ENCODE measurements at regions not wholly inside any gene's neighbourhood (a gene's known extent, or its start where the extent isn't known, plus 50 kb on each side); places are given as distances from the start of the nearest gene placed in this dataset.

DNA sequence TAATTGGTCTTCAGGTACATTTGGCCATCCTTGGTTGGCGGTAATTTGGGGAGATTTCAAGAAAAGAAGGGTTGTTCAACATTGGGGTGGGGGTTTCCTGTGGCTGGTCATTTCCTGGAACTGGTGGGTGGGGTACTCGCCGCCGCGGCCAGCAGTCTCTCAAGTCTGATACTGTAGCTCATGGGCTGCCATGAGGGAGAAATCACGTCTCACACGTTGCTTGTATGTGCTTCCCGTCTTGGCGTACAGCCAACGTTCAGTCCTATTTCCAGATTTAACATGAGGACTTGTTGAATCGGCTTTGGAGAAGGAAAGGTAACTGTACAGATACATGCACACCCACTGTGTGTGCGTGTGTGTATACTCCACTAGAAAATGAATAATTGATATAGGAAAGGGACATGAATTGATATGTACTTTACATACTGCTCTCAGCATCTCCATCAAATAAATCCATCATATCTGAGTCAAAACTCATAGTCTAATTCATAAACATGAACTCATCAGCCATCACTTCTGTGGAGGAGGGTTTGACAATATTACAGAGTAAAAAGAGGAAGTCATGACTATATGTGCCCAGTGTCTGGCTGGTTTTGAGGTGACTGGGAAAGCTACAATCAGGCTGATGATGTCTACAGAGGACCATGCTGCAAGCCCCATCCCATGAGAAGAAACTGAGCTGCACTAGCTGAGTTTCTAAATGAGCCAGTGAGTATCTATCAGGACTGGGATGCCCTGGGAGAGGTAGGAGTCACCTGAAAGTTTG is 418.1 kb downstream of the TSHZ3 start:
- DNase-seq (ENCODE audit: low spot score): no peak
- H3K27ac Mint-ChIP-seq: no peak overlapping the region
- intact Hi-C loops (cut with micrococcal nuclease): no loop called here
- no peaks in the 10 kb centered on the region for H3K4me1 Mint-ChIP-seq (ENCODE audit: low read depth)
- no peaks in the 10 kb centered on the region for H3K9me3 Mint-ChIP-seq
- H3K36me3 Mint-ChIP-seq (ENCODE audit: low read depth): no peaks in the 10 kb centered on the region
- H3K4me3 Mint-ChIP-seq: no peak overlapping the region
- no peaks in the 10 kb centered on the region for H3K27me3 Mint-ChIP-seq (ENCODE audit: insufficient read depth)

DNA sequence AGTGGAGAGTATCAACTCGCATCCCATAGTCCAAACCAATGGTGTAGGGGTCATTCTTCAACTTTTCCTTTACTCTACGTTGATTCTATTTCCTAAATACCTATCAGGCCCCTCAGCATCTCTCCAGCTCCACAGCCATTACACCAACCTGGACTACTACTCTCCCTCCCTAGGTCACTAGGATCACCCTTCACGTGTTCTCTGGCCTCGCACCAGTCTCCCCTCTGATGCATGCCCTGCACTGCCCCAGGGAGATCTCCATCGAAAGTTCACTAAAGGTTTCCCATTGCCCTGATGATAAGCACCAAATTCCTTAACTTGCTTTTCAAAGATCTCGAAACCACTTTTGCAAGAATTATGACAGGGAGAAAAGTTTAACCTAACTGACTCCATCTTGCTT is 421.5 kb downstream of the TSHZ3 start:
- no peak overlapping the region for H3K4me3 Mint-ChIP-seq
- no peaks in the 10 kb centered on the region for H3K36me3 Mint-ChIP-seq (ENCODE audit: low read depth)
- no peaks in the 10 kb centered on the region for H3K27me3 Mint-ChIP-seq (ENCODE audit: insufficient read depth)
- no peaks in the 10 kb centered on the region for H3K4me1 Mint-ChIP-seq (ENCODE audit: low read depth)
- DNase-seq (ENCODE audit: low spot score): no peak
- intact Hi-C loops (cut with micrococcal nuclease): no loop called here
- H3K9me3 Mint-ChIP-seq: no peaks in the 10 kb centered on the region
- H3K27ac Mint-ChIP-seq: no peak overlapping the region

DNA sequence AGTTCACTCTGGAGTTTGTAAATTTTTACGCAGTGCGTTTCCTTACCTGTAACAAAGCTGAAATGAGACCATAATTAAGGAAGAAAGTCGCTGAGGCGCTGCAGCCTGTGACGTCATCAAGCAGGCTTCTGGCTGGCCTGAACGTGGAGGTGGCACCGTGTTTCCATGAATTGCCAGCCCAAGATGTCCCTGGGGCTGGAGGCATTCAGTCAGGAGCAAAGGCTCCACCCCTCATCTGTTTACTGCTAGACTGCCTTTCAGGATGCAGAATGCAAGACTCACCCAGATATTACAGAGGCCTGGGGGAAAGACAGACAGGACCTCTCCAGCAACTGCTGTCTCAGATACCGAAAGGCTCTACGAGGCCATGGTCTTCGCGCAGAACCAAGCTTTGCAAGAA is 424.6 kb downstream of the TSHZ3 start:
- Mint-ChIP-seq H3K36me3 (ENCODE audit: low read depth) (no peaks in the 10 kb centered on the region), H3K27ac (no peak overlapping the region)
- intact Hi-C loops (cut with micrococcal nuclease): no loop called here

DNA sequence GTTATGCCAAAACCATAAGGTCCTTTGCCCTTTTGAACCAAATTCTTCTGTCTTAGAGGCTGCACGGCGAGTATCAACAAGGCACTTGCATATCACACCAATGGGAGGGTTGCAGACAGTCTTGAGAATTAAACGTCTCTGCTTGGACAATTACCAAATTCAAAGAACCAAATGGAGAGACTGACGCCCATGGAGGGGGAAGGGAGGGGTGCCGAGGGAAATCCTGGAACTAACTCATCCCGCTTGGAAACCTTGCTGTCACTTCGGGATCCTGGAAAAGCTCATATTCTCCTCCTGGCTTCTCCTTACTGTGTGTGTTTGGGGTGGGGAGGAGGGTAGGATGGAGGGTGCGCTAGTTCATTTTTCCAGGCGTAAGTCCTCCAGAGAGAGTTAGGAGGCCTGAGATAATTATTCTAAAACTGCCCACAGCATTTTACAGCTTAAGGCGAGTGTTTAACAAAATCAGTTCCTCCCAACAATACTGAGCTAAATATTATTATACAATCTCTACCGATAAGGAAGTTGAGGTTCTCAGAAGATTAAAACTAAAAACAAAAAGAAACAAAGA is 425.1 kb downstream of the TSHZ3 start:
- Mint-ChIP-seq H3K27ac (no peak overlapping the region), H3K27me3 (ENCODE audit: insufficient read depth) (no peaks in the 10 kb centered on the region), H3K4me1 (ENCODE audit: low read depth) (no peaks in the 10 kb centered on the region), H3K4me3 (no peak overlapping the region), H3K36me3 (ENCODE audit: low read depth) (no peaks in the 10 kb centered on the region), H3K9me3 (no peaks in the 10 kb centered on the region)
- intact Hi-C loops (cut with micrococcal nuclease): no loop called here
- no peak for DNase-seq (ENCODE audit: low spot score)

More for the DNA sequence above, 424.6 kb downstream of the TSHZ3 start:
- no peaks in the 10 kb centered on the region for H3K9me3 Mint-ChIP-seq
- no peaks in the 10 kb centered on the region for H3K27me3 Mint-ChIP-seq (ENCODE audit: insufficient read depth)
- DNase-seq (ENCODE audit: low spot score): no peak
- no peak overlapping the region for H3K4me3 Mint-ChIP-seq
- no peaks in the 10 kb centered on the region for H3K4me1 Mint-ChIP-seq (ENCODE audit: low read depth)

DNA sequence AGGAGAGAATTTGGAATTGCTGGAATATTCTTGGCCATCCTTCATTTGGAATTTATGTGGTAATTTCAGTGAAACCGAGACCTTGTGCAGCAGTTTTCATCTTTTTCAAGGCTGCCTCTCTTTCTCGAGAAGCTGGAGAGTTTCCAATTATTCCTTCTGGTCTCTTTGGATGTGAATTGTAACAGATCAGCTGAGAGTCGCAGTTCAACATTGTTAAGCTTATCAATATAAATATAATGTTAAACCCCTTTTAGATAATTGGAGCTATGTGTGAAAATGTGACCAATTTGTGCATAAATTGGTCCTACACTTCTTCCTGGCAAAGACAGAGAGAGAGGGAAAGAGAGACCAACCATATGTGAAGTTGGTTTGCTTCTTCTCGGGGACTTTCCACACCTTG is 425.6 kb downstream of the TSHZ3 start:
- Mint-ChIP-seq H3K27ac (no peak overlapping the region), H3K4me1 (ENCODE audit: low read depth) (no peaks in the 10 kb centered on the region), H3K4me3 (no peak overlapping the region), H3K36me3 (ENCODE audit: low read depth) (no peaks in the 10 kb centered on the region), H3K9me3 (no peaks in the 10 kb centered on the region), H3K27me3 (ENCODE audit: insufficient read depth) (no peaks in the 10 kb centered on the region)
- intact Hi-C loops (cut with micrococcal nuclease): no loop called here
- no peak for DNase-seq (ENCODE audit: low spot score)

DNA sequence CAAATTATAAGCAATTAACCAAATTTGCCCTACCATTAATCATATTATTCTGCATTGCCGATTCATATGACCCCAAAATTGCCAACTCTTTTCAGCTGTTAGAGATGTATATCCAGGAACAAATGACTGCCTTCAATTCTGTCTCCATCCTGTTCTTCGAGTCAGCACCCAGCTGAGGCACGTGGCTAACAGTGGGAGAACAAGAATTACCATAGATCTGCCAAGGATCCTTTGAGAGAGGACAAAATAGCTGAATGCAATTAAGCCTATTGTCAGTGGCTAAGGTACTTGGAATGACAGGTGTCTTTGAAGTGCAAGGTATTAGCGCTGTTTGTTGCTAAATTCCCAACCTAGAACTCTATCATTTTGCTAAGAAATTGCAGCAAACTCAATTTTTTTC is 426.1 kb downstream of the TSHZ3 start:
- Mint-ChIP-seq H3K4me1 (ENCODE audit: low read depth) (no peaks in the 10 kb centered on the region), H3K4me3 (no peak overlapping the region)
- intact Hi-C loops (cut with micrococcal nuclease): no loop called here

DNA sequence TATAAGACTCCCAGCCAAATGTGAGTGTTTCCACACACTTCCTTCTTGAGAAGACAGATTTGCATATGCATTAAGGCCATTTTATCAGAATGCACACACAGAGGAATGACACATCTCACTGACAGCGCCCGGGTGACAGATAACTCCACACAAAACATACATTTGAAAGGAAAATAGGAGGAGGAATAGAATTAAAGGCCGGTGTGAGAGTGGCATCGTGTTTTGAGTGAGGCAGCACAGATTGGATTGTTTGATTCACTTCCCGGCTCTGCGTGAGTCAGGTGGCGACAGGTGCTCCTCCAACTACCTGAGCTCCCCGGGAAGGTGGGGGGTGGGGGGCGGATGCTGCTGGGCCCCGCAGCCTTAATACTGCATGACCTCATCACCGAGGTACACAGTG is 429.0 kb downstream of the TSHZ3 start:
- Mint-ChIP-seq H3K36me3 (ENCODE audit: low read depth) (no peaks in the 10 kb centered on the region), H3K27me3 (ENCODE audit: insufficient read depth) (no peaks in the 10 kb centered on the region), H3K4me3 (no peak overlapping the region), H3K4me1 (ENCODE audit: low read depth) (no peaks in the 10 kb centered on the region), H3K9me3 (no peaks in the 10 kb centered on the region), H3K27ac (no peak overlapping the region)
- no peak for DNase-seq (ENCODE audit: low spot score)
- intact Hi-C loops (cut with micrococcal nuclease): no loop called here

More for the DNA sequence above, 426.1 kb downstream of the TSHZ3 start:
- Mint-ChIP-seq H3K9me3 (no peaks in the 10 kb centered on the region), H3K36me3 (ENCODE audit: low read depth) (no peaks in the 10 kb centered on the region), H3K27me3 (ENCODE audit: insufficient read depth) (no peaks in the 10 kb centered on the region), H3K27ac (no peak overlapping the region)
- DNase-seq (ENCODE audit: low spot score): no peak

DNA sequence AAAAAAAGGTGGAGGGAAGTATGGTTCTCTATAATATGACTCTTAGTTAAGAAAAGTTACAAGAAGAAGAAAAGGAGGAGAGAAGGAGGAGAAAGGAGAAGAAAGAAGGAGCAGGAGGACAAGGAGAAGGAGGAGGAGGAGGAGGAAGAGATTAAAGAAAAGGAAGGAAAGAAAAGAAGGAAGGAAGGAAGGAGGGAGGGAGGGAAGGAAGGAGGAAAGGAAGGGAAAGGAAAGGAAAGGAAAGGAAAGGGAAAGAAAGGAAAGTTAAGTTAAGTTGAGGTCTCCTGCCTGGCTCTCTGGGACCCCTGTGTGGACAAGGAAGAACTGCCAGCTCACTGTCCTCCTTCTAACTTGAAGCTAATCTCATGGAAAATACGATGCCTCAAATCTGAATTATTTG is 429.5 kb downstream of the TSHZ3 start:
- intact Hi-C loops (cut with micrococcal nuclease): no loop called here
- H3K4me3 Mint-ChIP-seq: no peak overlapping the region
- no peaks in the 10 kb centered on the region for H3K4me1 Mint-ChIP-seq (ENCODE audit: low read depth)
- DNase-seq (ENCODE audit: low spot score): no peak
- no peaks in the 10 kb centered on the region for H3K27me3 Mint-ChIP-seq (ENCODE audit: insufficient read depth)
- no peak overlapping the region for H3K27ac Mint-ChIP-seq
- H3K36me3 Mint-ChIP-seq (ENCODE audit: low read depth): no peaks in the 10 kb centered on the region
- H3K9me3 Mint-ChIP-seq: no peaks in the 10 kb centered on the region

DNA sequence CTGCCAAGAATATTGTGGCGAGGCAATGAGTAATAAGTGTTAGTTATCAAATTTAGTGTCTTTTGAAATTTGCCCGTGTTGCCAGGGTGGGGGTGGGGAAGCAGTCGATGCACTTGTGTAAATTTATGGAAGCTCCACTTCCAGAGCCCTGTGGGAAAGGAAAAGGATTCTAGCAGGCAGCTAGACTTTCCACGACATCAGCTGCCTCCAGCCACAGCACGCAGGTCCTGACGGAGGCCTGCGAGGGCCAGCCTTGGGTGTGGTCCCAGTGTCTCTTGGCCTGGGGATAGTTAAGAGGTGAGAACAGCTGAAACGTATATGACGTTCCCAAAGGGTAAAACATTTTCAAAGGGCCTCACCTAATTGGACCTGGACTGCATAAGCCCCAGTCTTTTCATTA is 433.0 kb downstream of the TSHZ3 start:
- no peaks in the 10 kb centered on the region for H3K27me3 Mint-ChIP-seq (ENCODE audit: insufficient read depth)
- H3K36me3 Mint-ChIP-seq (ENCODE audit: low read depth): no peaks in the 10 kb centered on the region
- no peak overlapping the region for H3K27ac Mint-ChIP-seq
- no peaks in the 10 kb centered on the region for H3K4me1 Mint-ChIP-seq (ENCODE audit: low read depth)
- intact Hi-C loops (cut with micrococcal nuclease): no loop called here
- H3K4me3 Mint-ChIP-seq: no peak overlapping the region
- DNase-seq (ENCODE audit: low spot score): no peak
- no peaks in the 10 kb centered on the region for H3K9me3 Mint-ChIP-seq

DNA sequence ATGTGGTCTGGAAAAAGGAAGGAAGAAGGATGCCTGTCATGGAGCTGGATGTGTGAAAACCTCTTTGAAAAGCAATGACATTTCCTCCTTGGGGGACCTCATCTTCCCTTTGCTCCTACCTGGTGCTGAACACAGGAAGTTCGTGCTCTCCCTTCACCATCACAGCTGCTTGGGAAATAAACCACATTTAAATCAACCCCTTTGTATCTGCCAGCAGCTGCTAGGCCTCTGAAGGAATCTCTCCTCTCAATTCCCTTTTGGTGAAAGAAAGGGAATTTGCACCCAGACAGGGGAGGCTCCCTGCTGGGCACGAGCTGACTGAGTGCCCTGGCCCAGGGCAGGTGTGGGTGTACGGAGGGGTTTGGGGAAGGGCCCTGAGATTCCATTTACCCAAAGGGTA is 437.7 kb downstream of the TSHZ3 start:
- intact Hi-C loops (cut with micrococcal nuclease): no loop called here
- Mint-ChIP-seq H3K9me3 (no peaks in the 10 kb centered on the region), H3K27me3 (ENCODE audit: insufficient read depth) (peaks cover 1% of the 10 kb centered on the region), H3K36me3 (ENCODE audit: low read depth) (no peaks in the 10 kb centered on the region), H3K27ac (no peak overlapping the region), H3K4me1 (ENCODE audit: low read depth) (no peaks in the 10 kb centered on the region), H3K4me3 (no peak overlapping the region)
- no peak for DNase-seq (ENCODE audit: low spot score)

DNA sequence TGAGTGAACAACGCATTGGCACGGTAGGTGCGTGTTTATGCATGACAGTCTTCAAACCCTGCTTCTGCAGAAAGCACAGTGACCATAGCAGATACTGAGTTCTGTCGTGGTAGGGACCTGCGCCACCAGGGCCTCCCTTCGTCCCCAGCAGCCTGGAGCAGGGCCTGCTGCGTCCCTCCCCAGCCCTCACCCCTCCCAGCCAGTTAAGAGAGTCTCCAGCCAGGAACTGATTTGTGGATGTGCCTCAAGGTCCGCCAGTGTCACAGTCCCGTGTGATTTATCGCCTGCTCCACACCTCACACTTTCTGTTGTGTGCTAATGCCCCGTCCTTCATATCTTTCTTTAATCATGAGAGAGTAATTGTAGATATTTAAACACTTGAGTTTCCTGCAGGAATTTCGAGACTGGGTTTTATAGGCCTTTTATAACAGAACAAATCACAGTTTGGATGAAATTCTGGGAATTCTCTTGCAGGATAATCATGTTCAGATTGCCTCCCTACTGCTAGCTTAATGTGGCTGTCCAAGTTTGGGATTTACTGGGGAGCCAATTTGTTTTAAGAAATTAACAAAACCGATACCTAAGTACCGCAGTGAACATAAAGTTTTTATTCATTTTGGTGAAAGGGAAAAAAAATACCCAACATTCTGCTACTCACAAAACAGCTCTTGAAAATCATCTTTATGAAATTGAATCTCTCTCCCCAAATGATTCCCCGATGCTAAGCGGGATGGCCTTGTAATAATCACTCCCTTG is 438.6 kb downstream of the TSHZ3 start:
- no peak for DNase-seq (ENCODE audit: low spot score)
- no peaks in the 10 kb centered on the region for H3K9me3 Mint-ChIP-seq
- no peaks in the 10 kb centered on the region for H3K4me1 Mint-ChIP-seq (ENCODE audit: low read depth)
- H3K27me3 Mint-ChIP-seq (ENCODE audit: insufficient read depth): peaks cover 1% of the 10 kb centered on the region
- no peak overlapping the region for H3K4me3 Mint-ChIP-seq
- no peak overlapping the region for H3K27ac Mint-ChIP-seq
- H3K36me3 Mint-ChIP-seq (ENCODE audit: low read depth): no peaks in the 10 kb centered on the region
- intact Hi-C loops (cut with micrococcal nuclease): no loop called here

DNA sequence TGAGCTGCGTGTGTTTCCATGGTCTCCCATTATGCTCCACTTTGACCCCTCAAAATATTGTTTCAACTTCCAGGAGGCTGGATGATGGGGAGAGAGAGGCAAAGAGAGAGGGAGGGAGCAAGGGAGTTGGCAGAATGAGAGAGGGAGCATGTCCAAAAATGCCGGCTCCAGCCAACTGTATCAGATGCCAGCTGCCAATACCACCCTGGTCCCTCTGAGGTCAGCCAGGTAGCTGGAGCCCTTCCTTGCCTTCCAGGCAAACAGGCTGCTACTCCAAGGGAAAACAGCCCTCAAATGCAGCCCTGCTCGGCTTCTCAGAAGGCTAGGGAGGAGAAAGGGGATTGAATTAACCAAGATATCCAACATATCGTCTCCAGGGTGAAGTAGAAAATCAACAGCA is 440.0 kb downstream of the TSHZ3 start:
- intact Hi-C loops (cut with micrococcal nuclease): no loop called here
- no peak overlapping the region for H3K4me3 Mint-ChIP-seq
- H3K36me3 Mint-ChIP-seq (ENCODE audit: low read depth): no peaks in the 10 kb centered on the region
- no peaks in the 10 kb centered on the region for H3K9me3 Mint-ChIP-seq
- H3K27ac Mint-ChIP-seq: no peak overlapping the region
- no peak for DNase-seq (ENCODE audit: low spot score)
- H3K4me1 Mint-ChIP-seq (ENCODE audit: low read depth): no peaks in the 10 kb centered on the region
- peaks cover 1% of the 10 kb centered on the region for H3K27me3 Mint-ChIP-seq (ENCODE audit: insufficient read depth)

DNA sequence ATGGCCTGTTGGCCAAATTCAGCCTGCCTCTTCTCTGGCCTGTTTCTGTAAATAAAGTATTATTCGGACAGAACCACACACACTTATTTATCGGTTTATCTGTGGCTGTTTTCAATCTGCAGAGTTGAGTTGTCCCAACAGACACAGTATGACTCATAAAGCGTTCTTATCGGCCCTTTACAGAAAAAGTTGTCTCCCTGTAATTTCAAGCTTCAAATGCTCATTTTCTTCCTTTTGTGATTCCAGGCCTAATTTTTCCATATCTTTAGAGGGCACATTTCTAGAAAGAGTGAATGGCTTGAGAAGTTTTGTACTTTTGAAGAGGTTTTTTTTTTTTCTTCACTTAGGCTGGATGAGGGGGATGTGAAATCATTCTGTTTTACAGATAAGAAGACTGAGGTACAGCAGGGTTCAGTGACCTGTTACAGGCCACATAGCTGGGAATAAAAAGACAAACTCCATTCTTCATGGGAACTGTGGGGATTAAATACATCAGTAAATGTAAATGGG is 440.9 kb downstream of the TSHZ3 start:
- H3K4me1 Mint-ChIP-seq (ENCODE audit: low read depth): no peaks in the 10 kb centered on the region
- DNase-seq (ENCODE audit: low spot score): no peak
- H3K4me3 Mint-ChIP-seq: no peak overlapping the region
- H3K27ac Mint-ChIP-seq: no peak overlapping the region
- H3K36me3 Mint-ChIP-seq (ENCODE audit: low read depth): no peaks in the 10 kb centered on the region
- intact Hi-C loops (cut with micrococcal nuclease): no loop called here
- H3K9me3 Mint-ChIP-seq: no peaks in the 10 kb centered on the region
- H3K27me3 Mint-ChIP-seq (ENCODE audit: insufficient read depth): peaks cover 1% of the 10 kb centered on the region

Measured in activated T-helper 1 cell treated with anti-CD3 and anti-CD28 coated beads, Interleukin-12 subunit alpha, Interleukin-12 subunit beta, Interleukin-2, Interleukin-4 antibody, amounts not matched to agents 30 ng/mL and 10 ng/mL and 1 ng/mL, durations not matched to agents 14 hours and 24 hours and 36 hours (primary cell).